GM19468 (cell line): ENCODE measurements at regions not wholly inside any gene's neighbourhood (a gene's known extent, or its start where the extent isn't known, plus 50 kb on each side); places are given as distances from the start of the nearest gene placed in this dataset.

Experiments
- ATAC-seq: cut with Tn5 transposase; IDR thresholded peaks from one replicate; pipeline ENCODE4 v1.9.1; 2021; ENCODE audit warnings: mild to moderate bottlenecking, moderate library complexity, moderate number of reproducible peaks; ENCODE audit not compliant: unreplicated experiment; ENCODE audit errors: extremely low read depth

- ATAC-seq: no peak
Observed at GRCh38 chr5:158487156-158487555, 612.6 kb downstream of the EBF1 start.

DNA sequence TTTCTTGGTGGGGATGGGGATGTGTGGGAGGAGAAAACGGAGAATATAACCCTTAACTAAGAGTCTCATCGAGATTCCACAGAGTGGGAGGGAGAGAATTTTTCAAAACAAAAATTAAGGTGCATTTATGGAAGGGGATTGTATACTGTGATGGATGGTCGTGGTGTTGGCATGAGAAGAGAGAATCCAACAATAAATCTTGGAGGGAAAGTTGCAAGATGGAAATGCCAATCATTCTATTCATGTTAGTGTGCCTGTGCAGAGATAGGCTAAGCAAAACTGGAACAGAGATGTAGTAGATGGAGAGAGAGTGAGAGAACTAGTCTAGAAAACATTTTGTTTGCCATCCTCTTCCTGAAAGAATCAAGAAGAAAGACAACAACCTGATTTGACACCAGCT is 613.1 kb downstream of the EBF1 start:
- no peak for ATAC-seq

DNA sequence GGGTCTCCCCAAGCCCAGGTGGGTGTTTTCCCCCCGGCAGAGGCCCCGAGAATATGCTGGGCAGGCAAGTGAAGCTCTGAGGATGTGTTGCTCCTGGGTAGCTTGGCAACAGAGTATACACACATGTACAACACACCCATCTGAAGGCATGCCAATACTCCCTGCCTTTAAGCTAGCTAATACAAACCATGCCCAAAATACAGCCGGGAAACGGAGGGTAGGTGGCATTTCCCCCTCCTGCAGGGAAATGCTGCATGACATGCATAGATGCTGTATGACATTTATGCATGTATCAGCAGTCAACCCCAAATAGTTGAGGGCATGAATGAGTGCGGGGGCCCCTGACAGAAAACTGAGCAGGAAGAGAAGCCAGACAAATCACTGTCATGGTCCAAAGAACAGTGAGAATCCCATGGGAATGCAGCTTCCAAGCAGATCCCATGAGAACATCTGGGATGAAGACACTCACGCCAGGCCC is 614.1 kb downstream of the EBF1 start:
- no peak for ATAC-seq

DNA sequence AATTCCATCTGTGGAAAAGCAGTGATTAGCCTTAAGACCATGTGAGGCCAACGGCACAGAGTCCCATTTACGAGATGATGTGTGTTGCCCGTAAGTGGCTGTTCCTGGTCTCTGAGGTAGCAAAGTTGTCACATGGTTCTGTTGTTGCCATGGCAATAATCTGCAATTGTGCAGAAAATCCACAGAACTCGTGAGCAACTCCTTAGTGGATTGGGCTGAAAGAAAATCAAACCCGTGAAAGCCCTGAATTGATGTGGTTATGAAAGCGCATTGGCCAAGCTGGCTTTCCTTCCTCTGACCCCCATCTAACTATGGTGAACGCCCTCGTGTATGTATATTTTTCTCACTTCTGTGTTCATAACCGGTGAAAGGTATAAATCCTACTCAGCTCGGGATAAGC is 614.7 kb downstream of the EBF1 start:
- no peak for ATAC-seq

DNA sequence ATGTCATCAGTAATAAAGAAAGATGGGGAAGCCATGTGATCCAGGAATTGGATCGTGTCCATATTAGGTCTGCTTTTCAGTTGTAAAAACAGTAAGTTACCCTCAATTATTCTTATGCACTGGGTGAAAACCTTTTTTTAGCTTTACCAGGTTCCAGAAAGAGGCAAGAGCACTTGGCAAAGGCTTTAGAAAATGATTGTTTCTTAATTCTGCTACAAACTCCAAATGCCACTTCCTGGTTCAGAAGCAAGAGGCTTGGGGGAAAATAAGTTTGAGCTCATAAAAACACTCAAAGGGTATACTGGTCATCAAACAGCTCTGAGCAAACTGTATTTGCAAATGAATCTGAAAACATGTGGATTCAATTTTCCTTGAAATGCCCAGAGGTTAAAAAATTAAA is 615.6 kb downstream of the EBF1 start:
- no peak for ATAC-seq

DNA sequence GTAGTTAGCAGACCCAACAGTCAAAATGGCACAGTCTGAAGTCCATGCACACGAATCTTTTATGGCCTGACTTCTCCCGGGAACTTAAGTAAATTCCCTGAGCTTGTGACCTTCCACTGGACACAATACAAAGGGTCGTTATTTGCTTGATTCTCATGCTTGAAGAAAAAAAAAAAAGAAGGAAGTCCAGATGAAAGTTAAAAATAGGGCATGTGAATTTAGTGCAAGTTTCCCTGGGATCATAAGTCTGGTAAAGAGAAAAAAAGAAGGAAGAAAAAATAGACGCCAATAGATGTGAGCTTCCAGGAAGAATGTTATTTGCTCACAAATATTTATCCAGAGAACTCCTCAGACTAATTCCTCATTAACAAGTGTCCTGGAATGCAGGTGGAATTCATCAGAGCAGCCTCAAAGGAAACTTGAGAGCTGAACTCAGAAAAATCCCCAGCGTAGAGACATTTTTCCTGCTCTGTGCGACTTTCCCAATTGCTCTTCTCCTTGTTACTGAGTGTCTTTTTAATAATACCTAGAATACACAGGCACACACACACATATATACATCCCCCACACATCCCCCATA is 616.3 kb downstream of the EBF1 start:
- ATAC-seq: no peak

- no peak for ATAC-seq
Observed at GRCh38 chr5:158482125-158482524, 617.6 kb downstream of the EBF1 start.

DNA sequence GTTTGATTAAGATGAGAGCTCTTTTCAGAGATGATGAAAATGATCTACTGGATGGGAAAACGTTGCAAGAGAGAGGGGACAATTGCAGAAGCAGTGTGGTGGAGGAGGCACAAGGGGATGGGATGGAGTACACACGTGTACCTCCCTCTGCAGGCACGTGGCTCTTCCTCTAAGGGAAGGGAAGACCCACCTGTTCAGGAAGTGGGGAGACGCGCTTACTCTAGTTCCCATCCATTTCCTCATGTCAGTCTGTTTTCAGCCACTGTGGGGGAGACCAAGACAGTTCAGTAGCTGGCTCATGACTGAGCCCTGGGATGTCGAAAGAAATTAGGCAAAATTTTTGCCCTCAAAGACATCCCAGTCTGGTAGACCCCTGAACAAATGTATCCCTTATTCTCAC is 619.2 kb upstream of the CLINT1 start:
- ATAC-seq: no peak

GRCh38 chr5:158477214-158477613 is 618.3 kb upstream of the CLINT1 start:
- ATAC-seq: no peak

DNA sequence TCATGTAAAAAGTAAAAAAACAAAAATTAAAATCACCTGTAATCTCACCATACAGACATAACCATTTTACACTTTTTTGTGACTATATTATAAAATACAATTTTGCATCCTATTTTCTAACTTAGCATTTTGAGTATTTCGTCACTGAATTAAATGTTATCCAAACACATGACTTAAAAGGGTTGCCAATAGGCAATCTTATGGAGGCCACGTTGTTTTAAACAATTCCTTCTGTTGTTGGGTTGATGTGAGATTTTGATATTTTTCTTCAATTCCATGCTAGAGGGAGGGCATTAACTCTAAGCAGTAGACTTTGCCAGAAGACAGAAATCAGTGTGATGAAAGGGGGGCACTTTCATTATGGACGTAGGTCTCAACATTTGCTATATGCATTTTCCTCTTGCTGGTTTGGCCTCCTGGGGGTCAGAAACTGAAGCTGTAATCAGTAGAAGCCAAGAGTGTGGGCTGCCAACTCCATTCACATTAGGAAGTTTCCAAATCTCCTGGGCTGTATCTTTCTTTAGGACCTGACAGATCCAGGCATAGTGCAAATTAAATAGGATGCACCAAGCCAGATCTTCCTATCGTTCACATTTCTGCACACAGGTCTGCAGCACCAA is 614.2 kb upstream of the CLINT1 start:
- no peak for ATAC-seq

- ATAC-seq: no peak
Observed at GRCh38 chr5:158471535-158471924, 612.6 kb upstream of the CLINT1 start.

DNA sequence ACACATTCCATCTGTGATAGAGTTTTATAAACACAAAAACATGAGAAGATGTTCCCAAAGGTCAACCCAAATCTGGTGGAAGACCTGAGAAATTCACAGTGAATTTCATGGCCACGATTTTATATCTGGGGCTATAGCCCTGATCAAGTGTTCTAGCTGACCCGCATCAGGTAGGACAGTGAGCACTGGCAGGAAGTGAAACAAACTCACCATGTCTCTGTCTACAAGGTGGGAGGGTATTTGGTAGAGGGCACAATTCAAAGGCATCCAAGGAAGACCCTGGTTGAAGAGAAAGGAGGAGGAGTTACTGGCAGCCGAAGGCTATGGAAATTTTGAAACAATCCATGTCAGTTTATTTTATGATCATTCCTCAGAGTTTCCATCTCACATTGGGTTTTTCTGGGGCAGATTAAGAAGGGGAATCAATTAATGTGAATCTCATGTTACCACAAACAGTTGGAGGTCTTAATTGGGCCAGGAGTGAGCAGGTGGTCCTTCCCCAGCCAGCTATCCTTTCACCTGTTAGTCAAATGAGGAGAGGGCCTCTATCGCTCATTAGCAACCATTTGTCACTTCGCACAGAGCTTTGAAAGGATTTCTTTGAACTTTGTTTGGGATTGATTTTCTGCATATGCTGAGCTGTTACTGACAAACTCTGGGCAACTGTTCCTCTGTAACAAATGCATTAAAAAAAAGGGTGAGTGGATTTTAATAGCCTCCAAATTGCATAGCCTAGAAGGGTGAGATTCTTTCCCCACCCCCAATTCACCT is 612.0 kb upstream of the CLINT1 start:
- no peak for ATAC-seq

DNA sequence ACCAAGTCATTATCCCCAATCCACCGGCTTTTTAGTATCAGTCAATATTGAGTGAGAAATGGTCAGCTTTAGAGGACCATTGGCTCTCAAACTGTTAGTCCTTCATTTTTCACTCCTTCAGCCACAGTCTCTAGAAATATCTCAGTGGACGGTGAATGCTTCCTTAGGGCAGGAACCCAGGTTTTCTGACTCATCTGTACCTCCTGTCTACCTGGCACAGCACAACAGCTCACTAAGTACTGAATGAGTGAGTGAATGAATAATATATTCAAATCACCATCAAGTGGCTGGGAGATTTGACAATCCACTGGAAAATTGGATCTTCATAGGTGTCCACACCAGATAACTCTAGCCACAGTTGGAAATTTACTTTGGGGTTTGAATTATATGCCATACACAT is 609.5 kb upstream of the CLINT1 start:
- no peak for ATAC-seq

- no peak for ATAC-seq
Observed at GRCh38 chr5:158466191-158466590, 607.2 kb upstream of the CLINT1 start.

- ATAC-seq: no peak
Observed at GRCh38 chr5:158465086-158465972, 606.4 kb upstream of the CLINT1 start.

GRCh38 chr5:158464383-158464782 is 605.4 kb upstream of the CLINT1 start:
- no peak for ATAC-seq

DNA sequence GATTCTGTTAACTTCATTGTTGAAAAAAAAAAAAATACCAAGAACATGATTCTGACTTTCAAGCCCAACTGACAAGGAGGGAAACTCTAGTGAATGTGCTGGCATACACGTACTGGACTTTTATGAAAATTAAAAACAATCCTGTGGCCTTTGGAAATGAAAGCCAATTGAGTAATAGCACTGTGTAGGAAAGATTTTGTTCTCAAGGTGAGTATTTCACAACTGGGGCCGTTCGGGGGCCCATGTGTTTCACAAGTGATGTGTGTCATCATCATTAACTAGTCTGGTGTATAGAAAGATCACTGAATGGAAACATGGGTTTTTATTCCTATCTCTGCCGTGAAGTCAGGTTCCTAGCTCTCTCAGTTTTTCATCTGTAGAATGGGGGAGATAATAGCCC is 605.0 kb upstream of the CLINT1 start:
- ATAC-seq: no peak

DNA sequence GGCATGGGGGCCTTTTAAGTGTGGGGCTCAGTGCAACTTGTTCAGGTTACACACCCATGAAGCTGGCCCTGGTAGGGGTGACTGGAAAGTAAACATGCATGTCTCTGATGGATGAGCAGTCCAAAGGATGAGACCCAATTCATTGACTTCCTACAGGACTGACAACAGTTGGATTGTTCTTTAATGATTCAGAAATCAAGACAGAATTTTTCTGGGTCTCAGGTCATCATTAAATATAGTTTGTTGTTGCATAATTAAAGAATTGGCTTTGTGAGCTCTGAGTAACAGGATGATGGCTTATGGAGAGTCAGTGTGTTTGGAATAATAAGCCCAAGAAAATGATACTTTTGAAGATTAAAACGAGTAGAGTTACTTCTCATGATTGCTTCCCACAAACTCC is 604.2 kb upstream of the CLINT1 start:
- ATAC-seq: no peak

DNA sequence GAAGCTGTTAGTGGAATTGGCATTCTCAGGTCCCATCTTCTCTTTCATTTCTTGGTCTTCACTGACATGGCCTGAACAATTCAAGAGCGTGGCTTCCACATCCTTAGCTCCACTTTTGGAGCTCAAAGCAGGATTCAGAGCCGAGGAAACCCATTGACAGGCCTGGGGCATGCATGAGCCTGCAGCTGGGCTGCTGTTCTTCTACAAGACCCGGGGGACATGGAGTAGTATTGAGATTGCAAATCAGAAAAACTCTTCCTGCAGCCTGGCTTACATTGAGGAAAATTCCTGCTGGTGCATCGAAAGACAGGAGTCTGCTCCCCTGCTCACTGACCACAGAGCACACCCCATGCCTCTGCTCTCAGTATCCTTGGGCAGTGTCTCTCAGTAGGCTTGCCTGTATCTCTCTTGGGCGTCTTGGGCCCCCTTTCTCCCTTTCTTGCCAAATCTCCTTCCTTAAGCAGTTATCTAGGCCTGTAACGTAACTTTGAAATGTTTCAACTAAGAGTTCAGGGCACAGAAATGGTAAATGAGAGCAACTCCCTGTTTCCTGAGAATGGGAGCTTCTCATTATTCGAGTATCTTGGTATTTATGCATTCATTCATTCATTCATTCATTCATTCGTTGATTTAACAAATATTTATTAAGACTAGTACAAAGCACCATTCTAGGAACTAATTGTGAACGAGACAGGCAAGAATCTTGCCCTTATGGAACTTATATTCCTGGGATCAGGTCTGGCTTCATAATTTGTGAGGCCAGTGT is 603.6 kb upstream of the CLINT1 start:
- ATAC-seq: no peak
